ENCODE measurements at regions not wholly inside any gene's neighbourhood (a gene's known extent, or its start where the extent isn't known, plus 50 kb on each side); places are given as distances from the start of the nearest gene placed in this dataset.

DNA sequence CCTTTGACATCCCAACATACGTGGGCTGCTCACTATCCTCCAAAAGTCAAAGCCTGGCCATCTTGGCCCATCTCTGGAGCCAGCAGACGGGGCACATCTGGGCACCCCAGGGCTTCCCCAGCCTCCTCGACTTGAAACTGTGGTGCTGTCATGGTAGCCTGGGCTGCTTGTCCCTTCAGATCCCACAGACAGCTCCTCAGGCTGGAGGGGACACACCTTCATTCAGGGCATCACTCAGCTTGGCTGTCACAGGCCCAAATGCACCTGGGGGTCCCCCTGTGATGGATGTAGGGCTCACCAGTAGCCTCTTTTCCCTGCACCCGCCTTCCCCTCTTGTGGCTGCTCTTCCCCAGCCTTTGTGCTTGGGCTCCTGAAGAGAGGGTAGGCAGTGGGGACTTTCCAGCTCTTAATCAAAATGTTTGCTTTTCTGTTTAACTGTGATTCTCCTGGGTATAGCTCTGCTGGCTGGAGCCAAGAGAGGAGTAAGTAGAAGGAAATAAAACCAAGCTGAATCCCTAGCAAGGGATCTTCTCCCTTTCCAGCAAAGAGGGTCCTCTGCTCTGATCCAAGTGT lies 92.3 kb downstream of the GYPC start:
- DNase-seq (ENCODE audit: low read depth in 2 of 2) = no peak

DNA sequence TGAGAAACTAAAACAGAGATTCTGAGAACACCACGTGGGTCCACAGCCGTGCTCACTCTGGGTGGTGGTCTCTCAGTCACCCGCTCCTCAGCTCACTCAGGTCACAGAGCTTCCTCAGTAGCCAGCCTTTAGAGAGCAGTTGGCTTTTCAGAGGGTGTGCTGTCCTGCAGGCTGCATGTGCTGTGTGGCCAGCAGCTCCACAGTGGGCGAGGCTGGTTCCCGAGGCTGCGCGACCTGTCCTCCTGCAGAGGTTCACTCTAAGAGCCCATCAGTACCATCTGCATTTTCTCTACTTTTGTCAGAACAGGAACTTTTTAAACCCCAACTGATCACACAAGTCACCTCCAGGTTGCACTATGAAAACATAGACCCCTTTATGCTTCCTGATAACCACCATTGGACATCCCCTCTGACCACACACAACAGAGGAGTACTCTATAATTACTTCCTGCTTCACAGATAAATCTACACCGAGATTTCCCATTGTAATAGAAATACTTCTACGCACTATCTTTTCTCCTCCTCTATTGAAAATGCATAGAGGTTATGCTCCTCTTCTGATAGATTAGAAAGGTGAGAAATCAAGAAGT lies 93.1 kb downstream of the GYPC start:
- DNase-seq (ENCODE audit: low read depth in 2 of 2) = no peak

DNA sequence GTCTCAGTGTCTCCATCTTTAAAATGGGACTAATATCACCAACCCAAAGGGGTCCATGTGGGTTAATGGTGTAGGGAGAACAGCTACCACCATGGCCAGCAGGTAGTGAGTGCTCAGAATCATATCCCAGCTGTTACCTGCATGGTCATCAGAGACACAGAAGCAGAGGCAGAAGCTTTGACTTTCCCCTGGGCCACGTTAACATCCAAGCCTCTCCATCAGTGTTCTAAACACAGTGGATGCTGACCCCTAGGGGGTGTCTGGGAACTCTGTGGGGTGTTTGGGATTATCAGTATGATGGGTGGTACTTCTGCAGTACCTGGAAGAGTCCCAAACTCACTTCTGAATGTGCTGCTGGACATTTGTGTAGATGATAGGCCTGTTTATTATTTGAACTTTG lies 93.6 kb downstream of the GYPC start:
- DNase-seq (ENCODE audit: low read depth in 2 of 2) = no peak

DNA sequence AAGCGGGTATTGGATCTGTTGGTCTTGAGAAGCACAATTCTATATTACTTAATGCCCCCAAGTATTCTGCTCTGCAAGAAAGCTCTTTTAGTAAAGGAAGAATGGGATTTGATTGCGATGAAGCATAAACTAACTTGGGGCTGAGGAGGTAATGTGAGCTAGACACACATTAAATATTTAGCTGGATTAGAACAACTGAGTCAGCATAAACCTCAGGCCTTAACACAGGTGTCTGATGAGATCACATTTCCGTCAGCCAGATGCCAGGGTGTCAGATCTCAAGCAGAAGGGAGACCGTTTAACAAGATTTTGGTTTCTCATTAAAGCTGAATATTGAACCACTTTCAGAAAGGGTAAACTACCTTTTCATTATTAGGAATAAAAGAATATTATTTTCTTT lies 94.5 kb downstream of the GYPC start:
- DNase-seq (ENCODE audit: low read depth in 2 of 2) = no peak

DNA sequence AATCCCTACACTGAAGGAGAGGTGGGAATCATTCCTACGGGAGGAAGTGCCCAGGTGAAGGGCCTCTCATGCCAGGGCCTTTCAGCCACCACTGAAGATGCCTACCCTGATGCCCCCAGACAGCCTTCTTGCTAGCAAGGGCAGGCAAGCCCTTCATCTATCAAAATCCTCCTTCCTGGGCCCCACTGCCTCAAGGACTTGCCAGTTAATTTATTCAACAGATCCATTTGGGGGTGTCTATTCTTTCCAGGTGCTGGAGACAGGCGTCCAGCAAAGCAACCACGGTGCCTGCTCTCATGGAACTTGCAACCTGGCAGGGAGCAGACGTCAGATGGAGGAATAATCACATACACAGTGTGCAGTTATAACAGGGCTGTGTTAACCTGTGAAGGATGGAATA lies 95.5 kb downstream of the GYPC start:
- no peak for DNase-seq (ENCODE audit: low read depth in 2 of 2)

DNA sequence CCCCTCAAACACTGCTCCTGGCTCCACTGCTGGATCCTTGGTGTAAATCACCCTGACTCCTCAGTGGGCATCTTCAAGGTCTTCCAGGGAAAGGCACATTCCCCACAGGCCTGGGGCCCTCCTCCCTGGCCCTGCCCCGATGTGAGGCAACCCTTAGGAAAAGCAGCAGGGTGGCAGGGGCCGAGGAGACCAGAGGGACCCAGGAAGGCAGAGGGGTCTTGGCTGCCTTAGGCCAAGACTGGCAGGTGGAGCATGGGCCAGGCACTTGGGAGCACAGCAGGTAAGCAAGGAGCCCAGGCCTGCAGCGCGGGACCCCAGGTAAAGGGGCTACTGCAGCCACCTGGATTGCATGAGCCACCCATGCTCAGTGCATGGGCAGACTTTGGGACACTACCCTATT lies 96.9 kb downstream of the GYPC start:
- no peak for DNase-seq (ENCODE audit: low read depth in 2 of 2)

DNA sequence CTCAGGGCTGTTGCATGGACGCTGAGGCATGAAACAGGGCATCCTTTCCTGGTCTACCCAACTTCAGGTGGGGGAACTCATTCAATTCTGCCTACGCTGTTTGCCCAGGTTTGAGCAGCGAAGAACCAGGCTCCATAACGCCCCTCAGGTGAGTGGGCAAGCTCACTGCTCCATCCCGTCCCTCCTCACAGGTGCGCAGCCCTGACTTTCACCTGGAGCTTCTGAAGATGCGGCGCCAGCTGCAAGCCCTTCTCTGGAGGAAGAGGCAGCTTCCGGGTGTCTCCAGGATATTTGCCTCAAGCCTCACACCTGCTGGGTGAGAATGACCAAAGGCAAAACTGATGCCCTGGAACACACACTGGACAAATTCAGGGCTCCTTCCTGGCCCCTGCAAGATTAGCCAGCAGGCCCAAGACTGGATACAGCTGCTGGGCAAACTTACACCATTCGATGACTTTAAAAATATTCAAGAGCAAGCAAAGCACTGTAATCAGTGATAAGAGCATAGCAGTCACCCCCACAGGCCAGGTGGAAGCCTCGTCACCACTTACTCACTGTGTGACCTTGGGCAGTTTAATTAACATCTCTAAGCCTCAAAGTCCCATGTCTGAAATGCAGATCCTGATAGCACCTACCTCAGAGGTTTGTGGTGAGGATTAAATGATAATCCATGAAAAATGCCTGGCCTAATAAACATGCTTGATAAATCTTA lies 97.7 kb downstream of the GYPC start:
- no peak for DNase-seq (ENCODE audit: low read depth in 2 of 2)

DNA sequence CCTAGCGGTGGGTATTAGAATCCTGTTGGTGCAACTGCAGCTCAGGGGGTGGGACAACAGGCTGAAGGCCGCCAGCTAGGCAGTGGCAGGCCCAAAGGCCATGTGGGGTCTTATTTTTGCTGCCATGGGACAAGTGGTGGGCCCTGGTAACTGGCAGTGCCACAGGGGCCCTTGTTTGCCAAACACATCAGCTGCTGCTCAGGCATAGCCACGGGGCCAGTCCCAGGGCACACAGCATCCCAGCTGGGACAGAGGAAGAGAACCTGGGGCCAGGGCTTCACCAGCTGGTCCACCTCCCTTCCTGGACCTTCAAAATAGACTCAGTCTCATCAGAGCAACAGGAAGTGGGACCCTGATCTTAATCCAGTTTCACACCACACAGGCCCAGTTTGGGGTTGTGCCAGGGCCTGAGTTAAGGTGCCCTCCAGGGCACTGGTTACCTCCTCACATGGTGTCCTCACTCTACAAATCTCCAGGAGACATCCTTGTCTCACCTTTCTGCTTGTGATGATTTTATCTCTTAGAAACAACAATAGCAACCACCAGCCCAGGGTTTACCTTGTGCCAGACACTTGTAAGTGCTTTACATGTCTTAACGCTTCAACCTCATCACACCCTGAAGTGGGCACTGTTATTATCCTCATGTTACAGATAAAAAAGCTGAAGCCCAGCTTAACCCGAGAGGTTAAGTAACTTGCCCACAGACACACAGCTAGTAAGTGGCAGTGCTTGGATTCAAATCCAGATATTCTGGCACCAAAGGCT lies 98.5 kb downstream of the GYPC start:
- no peak for DNase-seq (ENCODE audit: low read depth in 2 of 2)

DNA sequence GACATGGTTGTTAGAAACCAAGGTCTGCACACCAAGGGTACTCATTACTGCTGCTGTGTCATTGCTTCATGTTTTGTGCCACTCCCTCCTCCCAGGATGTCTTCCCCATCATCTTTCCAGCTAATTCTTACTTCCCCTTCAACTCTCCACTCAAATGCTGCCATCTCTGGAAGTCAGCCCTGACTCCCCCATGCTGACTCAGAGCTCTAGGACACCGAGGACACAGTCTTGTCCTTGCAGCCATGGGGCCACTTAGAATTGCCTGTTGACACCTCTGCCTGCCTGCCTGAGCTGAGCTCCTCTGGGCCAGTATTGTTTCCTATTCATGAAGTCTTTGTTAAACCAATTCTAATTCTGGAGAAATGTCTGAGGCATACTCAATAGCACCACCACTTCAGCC lies 100.2 kb downstream of the GYPC start:
- DNase-seq (ENCODE audit: low read depth in 2 of 2) = no peak

DNA sequence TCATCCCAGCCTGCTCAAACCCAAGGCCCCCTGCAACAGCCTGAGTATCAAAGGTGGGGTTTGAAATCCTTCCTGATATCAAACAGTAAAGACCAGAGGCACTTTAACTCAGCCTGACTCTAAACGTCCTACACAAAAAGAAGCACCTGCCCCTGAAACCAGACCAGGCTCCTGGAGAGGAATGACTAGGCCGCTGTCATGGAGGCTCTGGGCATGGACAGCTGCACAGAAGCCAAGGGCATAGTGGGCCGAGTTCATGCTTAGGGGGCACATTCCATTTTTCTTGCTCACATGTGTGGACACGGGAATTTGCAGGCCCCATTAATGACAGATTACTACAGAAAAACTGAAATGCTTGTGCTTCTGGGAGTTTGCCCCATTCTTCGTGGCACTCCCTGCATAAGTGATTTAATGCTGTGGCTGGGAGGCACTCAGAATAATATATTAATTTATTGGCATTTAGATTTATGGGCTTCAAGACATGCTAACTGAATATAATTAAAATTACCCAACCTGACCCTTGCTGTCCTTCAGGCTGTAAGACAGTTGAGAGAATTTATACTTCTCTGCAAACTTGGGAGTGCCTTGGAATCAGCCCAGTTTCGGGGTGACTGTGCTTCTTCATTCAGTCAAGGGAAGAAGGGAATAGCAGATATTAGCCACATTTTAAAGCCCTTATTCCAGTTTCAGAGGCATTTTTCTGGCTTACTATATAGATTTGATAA lies 105.5 kb downstream of the GYPC start:
- no peak for DNase-seq (ENCODE audit: low read depth in 2 of 2)

DNA sequence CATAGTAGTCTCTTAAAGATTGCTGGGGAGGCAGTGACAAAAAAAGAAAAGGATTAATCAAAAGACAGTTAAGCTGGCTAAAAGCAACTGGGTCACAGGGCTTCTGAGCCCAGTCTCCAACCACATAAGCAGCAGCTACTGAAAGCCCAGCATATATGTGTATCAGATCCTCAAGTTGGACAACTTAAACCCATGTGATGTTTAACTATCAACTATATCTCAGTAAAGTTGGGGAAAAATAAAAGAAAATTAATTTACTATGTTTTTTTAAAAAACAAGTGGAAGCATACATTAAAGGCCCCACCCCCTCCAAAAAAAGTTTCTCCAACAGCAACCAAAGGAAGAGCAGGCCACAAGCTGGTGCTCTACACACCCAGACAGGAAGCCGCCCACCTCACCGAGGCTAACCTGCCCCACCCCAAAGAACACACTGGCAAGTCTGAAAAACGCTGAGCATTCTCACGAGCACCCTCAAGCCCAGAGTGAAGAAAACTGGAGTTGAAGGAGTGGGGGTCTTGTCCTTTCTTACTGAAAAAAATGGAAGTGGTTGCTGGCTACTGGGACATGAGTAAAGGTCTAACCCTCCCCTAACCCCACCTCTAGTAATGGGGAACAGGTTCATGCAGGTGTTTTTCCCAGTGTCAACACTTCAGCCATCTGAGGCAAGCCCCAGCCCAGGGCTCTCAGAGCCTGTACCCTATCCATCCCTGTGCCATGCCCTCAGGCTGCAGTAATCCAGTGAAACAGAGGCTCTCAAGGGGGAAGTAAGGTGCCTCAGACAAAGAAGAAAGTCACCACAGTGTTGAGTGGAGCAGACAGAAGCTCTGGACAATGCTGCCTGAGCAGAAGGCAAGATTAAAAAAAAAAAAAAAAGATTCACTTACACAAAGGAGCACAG lies 106.3 kb downstream of the GYPC start:
- no peak for DNase-seq (ENCODE audit: low read depth in 2 of 2)

DNA sequence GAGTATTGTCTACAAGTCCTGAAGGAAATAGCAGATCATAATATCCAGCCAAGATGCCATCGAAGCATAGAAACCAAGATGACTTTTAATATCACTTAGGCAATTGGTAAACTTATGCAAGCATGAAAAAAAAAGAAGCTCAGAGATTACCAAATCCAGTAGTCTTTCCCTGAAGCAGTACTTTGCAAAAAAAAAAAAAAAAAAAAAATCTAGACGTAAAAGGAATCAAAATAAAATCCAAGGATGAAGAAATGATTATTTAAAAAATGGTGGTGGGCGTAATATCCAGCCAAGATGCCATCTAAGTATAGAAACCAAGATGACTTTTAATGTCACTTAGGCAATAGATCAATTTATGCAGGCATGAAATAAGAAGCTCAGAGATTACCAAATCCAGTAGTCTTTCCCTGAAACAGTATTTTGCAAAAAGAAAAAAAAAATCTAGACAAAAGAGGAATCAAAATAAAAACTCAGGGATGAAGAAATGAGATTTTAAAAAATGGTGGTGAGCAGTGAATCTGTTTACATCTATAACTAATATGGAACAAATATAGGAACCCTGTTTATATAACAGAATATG lies 108.8 kb downstream of the GYPC start:
- DNase-seq (ENCODE audit: low read depth in 2 of 2) = no peak

DNA sequence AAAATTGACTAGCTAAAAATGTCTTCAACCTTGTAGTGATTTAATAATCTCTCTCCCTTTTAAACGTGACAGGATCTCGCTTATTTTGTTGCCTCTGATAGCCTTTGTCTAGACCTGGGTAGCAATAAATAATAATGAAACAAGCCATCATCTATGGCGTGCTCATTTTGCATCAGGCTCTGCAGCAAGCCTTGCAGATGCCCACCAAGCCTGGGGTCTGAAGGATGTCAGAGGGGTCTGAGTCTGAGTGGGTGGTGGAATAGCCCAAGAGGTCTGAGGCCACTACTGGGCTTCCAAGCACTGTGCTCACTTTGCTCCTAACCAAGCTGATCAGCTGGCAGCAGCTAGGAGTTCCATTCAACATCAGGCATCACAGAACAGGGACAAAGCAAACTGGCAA lies 109.4 kb downstream of the GYPC start:
- DNase-seq (ENCODE audit: low read depth in 2 of 2) = no peak

DNA sequence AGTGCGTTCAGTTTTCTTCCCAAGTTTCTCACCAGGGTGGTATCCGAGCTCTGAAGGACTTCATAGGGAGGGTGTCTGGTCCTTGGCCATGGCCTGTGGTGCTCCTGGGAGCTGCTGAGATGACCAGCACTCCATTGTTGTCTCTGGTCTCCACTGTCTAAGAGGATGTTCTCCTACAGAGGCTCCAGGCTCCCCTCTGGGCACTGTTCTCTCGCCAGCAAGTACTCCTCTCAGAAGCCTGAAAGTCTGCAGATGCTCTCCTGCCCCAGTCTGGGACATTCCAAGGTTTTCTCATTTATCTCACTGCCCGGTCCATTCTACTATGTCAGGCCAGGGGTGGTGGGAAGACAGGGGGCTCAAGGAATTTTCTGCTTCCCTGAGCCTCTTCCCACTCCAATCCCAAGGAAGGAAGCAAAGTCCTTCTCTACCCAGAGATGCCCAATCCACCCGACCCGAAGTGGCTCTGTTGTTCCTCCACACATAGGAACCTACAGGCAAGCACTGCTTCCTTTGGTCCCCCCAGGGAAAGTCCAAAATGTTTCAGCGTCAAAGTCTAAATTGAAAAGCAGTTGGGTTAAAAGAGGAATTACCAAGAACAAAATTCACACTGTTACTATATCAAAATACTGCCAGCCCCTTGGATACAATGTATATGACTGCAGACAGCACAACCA lies 110.5 kb downstream of the GYPC start:
- no peak for DNase-seq (ENCODE audit: low read depth in 2 of 2)

DNA sequence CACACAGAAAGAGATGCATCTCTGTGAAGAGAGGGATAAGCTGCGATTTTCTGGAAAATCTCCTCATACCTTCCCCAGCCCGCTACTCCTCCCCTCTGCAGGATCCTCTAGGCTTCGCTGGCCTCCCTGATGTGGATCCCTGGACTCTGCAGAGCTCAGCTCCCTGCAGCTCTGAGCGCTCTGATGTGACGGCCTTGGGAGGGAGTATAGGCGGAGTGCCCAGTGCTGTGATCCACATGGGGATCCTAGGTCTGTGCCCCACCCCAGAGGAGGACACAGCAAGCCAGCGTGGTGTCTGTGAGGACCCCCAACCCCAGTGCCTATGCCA lies 111.0 kb downstream of the GYPC start:
- no peak for DNase-seq (ENCODE audit: low read depth in 2 of 2)

DNA sequence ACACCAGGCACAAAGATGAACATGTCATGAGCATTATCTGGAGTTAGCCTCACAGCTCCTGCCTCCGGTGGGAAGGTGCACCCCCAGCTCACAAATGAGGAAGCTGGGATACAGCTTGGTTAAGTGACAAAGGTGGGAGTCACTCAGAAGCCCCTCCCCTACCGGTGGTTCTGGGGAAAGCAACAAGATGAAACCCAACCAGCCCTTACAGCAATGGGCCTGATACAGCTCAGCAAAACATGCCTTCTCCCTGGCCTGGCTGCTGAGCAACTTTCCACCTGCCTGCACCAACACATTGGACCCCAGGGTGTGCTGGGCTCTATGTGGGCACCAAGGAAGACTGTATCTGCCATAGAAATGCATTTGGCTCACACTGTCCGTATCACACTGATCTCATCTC lies 113.2 kb downstream of the GYPC start:
- DNase-seq (ENCODE audit: low read depth in 2 of 2) = no peak

DNA sequence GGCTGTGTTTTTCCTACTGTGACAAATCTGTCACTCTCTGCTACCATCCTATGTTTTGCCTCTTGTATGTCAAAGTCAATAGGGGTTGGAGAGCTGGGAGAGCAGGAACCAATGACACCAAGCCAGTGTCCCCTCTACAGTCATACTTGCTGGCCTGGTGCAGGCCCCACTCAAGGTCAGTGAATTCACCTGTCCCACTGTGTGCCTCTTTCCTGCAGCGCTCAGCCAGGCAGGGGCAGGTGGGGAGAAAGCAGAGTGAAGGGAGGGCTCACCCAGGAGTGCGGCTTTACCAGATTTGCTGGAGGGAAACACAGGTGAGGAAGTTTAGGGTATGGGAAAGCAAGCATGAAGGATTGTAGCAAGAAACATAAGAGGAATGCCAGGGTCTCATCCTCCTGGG lies 114.5 kb downstream of the GYPC start:
- no peak for DNase-seq (ENCODE audit: low read depth in 2 of 2)

DNA sequence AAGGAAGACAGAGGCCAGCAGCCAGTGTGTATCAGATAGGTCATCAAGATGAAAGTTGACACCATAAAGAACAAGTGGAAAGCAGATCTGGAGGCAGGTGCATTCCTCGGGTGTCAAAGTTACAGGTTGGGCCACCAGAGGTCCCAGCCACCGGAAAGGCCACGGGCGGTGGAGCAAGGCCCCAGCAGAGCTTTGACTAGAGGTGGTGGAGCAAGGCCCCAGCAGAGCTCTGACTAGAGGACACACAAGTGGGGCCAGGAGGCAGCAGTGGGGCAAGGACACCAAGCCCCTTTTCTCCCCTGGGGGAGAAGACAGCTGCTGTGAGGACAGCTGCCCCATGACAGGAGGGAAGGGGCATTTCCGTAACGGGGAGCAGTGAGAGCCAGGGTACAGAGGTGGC lies 115.1 kb downstream of the GYPC start:
- DNase-seq (ENCODE audit: low read depth in 2 of 2) = no peak

DNA sequence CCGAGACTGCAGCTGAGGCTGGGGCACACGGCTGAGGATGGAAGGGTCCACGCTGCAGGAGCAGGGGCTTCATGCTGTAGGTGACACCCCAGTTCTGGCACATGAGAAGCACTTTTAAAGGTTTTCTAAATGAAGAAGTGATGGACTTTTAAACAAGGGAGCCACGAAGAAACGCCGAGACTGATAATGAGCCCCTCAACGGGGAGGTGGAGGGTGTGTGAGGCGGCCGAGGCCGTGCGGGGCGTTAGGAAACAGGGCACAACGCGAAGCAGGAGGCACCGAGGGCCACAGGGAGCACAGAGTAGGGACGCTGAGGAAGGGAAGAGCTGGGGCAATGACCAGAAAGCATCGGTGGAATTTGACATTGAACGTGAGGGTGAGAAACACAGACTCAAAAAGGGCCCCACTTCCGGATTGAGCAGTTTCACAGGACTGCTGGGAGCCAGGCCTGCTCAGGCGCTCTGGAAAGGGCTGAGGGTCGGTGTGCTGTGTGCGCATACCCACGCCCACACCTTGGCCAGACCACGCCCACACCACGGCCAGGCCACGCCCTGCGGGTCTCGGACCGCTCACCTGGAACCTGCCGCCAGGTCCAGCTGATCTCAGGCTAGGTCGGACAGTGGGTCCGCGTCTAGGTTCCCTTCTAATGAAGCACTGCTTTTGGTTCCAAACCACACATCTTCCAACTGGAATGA lies 115.7 kb downstream of the GYPC start:
- DNase-seq (ENCODE audit: low read depth in 2 of 2) = no peak

DNA sequence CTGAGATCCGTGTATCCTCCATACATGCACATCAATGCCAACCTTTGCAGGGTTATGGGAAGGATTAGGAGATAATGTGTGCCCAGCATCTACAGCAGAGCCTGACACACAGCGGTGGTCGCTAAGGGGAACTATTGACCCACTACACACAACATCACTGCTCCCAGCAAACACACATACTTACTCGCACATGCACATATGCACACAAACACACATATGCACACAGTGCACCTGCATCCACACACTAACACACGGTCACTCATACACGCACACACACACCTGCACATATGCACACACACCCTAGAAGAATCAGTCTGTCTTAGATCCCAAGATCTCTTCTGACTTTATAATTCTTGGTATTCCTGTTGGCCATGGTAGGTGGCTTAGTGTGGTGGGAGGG lies 118.3 kb downstream of the GYPC start:
- no peak for DNase-seq (ENCODE audit: low read depth in 2 of 2)
